HG03439 (cell line): ENCODE measurements at regions not wholly inside any gene's neighbourhood (a gene's known extent, or its start where the extent isn't known, plus 50 kb on each side); places are given as distances from the start of the nearest gene placed in this dataset.
A peak's percentile ranks its signal among the peaks of the same experiment; 100 is the strongest.

Experiments
- ATAC-seq: cut with Tn5 transposase; IDR thresholded peaks from one replicate; pipeline ENCODE4 v1.9.1; 2021; ENCODE audit warnings: mild to moderate bottlenecking, moderate library complexity; ENCODE audit not compliant: unreplicated experiment

DNA sequence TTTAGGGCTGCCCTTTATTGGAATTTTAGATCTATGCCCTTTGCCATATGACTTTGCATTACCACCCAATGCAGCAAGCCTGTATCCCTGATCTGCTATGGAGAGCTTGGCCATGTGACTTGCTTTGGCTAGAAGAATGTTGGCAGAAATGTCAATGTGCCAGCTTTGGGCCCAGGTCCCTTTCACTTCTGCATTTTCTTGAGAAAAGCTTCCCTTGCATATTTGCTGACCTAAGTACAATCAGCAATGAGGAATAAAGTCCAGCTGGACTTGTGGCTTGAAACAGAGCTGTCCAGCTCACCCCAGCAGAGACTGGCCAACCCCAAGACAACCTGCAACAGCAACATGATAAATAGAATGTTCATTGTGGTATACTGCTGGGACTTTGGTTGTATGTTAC lies 135.9 kb downstream of the PAH start:
- ATAC-seq = no peak

DNA sequence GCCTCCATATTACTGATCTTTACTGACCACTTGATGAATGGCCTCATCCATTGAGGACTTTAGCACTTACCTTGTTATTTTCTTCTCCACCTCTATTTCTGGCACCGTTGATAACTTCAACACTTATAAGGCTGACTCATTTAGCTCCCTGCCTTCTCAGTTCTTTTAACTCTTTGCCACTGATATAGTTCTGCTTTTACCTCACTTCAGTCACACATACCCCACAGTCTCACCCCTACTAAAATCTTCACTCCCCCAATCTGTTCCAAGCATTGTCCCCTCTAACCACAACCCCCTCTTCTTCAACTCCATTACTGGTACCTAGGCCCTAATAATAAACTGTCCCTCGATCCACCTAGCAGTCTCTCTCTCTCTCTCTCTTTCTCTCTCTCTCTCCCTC lies 141.0 kb downstream of the PAH start:
- no peak for ATAC-seq

DNA sequence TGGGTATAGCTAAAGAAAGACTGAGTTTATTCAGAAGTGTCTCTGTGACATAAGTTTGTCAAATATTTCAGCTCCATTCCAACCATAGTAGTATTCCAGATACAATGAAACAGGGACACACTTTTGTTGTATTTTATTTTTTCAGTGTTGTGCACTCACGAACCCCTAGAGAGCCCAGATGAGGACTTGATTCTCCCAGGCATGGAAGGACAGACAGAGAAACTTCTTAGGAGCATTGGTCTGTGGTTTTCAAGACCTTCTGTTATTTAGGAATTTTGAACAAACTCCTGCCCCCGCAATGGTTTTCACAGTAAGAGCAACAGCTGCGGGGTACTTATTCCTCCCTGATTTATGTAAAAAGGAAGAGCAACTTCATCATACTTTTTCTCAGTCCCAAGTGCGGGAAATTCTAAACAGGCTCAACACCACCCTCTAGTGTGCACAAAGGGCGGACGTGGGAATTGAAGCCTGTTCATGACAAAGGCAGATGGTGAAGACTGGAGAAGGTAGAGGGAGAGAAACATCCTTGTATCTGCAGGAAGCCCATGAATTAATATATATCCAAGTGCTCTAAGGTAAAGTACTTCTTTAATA lies 147.6 kb downstream of the PAH start:
- ATAC-seq = no peak

DNA sequence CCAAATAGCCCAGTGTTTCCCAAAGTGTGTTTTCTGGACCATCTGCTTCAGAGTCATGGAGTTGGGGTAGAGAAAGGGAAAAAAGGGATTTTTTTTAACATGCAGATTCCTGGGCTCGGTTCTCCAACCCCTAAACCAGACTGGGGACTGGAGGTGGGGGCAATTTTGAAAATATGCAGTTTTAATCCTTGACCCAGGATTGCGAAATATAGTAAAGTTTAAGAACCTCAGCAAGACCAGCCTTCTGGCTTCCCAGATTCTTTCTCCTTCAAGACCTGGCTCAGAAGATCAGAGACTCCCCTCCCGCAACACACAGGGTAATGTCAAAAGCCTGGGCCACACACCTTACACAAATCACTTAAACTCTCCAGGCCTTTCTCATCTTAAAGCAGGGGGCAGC lies 150.1 kb downstream of the PAH start:
- ATAC-seq = no peak

DNA sequence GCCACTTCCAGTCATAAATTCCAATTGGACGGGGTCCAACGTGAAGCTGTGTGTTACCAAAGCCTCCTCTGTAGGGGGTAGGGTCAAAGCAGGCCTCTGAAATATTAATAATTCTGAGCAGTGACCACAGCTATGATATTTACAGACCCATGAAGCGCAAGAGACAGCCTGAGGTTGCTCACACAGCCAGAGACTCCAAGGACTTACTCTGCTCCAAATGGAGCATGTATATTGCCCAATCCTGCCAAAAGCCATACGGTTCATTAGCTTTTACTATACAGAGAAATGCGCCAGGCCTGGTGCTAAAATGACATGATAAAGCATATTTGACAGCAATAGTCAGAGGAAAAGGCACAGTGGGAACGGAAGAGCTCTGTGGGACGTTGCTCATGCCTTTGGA lies 151.3 kb downstream of the PAH start:
- no peak for ATAC-seq

DNA sequence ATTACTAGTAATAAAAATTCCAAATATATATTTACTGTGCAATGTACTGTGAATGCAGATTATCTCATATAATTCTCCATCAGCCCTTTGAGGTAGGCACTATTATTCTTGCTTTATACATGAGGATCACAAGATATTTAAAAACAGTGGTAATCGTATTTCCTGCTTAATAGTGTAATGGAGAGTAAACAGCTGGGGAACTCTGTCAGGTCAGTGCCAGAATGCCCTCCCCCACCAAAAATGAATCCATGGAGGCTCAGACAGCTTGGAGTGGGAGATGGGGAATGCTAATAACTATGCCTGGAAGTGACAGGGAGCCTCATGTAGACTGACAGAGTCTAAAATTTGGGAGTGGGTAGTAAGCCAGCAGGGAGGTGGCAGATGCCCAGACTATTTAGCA lies 153.6 kb downstream of the PAH start:
- no peak for ATAC-seq

DNA sequence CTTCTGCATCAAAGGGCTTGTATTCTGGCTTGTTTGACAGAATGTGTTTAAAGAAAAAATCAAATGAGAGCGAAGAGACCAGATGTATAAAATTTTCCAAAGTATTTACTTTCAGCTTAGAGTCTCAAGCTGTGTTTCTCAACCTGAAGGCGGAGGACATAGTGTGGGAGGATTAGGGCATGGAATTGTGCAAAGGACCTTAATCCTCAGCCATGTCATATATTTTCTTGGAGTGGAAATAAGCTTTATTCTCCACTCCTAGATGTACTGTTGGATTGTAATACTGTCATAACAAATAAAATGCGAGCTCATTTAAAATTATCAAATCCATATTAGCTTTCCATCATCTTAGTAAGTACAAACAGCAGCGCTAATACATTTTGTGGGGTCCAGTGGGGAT lies 154.0 kb downstream of the PAH start:
- no peak for ATAC-seq

DNA sequence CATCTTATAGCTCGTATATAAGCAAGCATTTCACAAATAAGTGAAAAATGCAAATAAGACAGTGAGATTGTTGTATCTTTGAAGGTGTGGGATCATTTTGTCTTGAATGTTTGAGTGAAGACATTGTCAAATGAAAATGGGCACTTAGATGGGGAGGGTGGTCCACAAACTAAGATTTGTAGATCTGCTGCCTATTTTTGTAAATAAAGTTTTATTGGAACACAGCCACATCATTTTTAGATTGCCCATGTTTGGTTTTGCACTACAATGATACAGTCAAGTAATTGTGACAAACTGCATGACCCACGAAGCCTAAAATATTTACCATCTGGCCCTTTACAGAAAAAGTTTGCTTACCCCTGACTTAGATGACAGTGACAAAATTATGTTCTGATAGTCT lies 156.7 kb downstream of the PAH start:
- ATAC-seq = no peak

DNA sequence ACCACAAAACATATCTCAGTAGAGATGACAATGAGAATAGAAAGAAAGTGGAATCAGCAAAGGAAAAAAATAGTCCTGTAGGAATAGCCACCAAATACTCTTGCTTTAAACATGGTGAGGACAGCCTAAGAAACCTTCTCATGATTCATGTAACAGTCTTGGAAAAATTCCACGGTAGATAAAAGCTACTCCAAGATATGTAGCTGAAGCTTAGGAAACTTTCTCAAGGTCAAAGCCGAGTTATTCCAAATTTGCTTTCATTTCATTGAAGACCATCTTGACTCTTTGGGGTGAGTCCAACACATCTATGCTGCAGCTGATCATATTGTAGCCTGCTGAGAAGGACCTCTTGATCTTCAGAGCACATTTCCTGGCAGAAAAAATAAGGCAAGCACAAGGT lies 157.6 kb downstream of the PAH start:
- no peak for ATAC-seq

DNA sequence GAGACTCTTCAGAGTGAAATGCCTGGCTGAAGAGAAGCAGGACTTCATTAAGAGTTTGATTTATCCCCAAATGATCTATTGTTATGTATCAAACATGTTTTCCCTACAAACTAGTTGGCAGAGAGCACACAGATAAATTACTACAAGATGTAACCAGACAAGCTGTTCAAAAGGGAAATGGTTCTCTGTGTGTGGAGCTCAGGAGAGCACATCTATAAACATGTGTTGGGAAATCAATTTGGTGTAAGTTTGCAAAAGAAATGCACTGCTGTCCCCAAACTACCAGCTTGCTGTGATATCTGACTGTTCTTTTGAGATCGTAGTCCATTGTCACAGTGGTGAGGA lies 159.2 kb downstream of the PAH start:
- no peak for ATAC-seq

DNA sequence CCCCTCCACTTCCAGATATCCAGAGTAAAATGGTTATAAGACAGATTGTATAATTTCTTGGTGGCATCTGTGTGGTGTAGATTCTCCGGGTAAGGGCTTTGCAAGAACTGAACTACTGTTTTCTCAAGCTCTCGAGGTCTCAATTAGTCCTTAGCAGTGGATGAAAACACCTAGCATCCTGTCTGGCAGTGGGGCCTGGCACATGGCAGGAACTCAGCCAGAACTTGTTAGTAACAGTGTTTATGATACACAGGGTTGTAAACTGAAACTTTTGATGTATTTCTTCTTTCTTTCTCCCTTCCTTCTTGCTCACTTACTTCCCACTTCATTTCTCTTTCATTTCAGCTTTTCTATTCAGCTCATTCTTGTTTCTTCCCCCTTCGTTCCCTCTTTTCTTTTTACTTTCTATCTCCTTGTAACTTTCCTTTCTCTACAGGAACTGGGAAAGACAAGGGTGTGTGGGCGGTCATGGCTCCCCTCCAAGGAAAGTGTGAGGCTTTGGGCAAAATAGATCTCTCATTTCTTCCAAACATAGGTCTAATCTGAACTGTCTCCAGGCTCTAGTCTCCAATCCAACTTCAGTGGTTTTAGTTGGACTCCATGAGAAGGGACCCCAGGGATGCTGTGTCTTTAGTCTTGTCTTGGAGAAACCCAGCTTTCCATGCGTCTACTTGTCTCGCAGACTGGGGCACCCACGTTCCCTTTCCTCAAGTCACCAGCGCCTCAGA lies 159.7 kb downstream of the PAH start:
- ATAC-seq = no peak

DNA sequence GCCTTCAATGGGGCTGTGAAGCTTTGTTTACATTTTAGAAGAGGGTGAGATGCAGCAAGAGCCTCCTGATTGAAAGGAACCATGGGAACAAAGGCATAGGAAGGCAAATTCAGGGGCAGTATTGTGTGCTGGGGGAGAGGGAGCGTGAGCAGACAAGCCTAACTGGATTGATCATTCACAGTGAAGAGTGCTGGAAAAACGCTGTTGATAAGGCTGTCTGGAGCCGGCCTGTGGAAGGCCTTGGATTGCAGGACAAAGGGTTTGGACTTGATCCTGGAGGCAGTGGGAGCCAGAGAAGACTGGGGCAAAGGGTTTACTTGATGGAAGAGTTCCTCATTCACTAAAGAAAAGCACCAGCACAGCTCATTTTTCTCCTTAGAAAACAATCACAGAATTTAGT lies 160.5 kb downstream of the PAH start:
- no peak for ATAC-seq

DNA sequence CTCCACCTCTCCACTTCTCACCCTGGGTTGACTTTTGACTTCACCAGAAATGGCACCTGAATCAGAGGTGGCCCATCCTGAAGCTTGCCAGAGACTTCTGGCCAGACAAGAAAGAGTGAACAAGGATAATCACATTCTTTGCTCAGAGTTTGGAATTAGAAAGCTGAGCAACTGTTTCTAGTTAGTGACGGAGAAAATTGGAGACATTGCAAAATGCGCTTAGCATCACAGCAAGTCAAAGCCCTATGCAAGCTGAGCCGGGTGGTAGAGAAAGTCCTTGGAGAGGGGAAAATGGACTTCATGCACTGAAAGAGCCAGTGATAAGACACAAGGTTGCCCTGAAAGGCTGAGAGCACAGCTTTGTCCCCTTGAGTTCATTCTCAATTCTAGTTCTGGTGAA lies 161.8 kb downstream of the PAH start:
- ATAC-seq = no peak

DNA sequence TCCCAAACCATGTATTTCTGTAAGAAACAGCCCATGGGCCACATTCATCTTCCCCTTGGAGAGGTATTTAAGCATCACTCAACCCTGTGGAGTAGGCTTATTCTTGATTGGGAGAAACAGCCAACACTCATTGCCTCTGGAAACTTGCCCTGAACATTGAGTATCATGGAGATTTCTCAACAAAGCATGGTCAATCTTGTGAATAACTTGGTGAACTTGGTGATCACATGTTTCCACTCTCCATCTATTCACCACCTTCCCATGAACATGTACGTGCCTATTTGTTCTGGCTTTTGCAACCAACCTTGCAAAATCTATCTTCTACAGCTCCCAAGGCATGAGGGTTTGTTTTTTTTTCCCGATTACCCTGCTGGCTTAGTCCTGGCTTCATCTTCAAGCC lies 163.2 kb downstream of the PAH start:
- ATAC-seq = no peak

DNA sequence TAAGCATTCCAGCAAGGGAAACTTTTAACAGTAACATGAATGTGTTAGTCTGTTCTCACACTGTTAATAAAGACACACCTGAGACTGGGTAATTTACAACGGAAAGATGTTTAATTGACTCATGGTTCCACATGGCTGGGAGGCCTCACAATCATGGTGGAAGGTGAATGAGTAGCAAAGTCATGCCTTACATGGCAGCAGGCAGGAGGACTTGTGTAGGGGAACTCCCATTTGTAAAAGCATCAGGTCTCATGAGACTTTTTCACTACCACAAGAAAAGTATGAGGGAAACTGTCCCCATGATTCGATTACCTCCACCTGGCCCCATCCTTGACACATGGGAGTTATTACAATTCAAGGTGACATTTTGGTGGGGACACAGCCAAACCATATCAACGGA lies 168.3 kb downstream of the PAH start:
- no peak for ATAC-seq

DNA sequence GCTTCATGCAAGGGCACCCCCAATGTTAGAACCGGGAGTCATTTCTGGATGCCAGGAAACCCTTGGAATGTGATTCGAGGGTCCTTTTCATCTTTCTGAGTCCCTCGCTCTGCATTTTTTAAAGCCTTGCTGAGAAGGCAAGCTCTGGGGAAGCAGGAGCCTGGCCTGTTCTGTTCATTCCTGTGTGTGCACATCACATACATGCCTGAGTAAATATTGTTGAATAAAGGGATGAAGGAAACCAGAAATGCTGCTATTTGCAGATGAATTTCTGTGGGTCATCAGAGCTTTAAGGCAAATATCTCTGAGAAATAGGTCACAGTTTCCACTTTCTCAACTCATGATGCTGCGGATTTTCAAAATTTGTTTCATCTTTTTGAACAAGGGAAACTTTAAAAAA lies 170.1 kb downstream of the PAH start:
- ATAC-seq = no peak

DNA sequence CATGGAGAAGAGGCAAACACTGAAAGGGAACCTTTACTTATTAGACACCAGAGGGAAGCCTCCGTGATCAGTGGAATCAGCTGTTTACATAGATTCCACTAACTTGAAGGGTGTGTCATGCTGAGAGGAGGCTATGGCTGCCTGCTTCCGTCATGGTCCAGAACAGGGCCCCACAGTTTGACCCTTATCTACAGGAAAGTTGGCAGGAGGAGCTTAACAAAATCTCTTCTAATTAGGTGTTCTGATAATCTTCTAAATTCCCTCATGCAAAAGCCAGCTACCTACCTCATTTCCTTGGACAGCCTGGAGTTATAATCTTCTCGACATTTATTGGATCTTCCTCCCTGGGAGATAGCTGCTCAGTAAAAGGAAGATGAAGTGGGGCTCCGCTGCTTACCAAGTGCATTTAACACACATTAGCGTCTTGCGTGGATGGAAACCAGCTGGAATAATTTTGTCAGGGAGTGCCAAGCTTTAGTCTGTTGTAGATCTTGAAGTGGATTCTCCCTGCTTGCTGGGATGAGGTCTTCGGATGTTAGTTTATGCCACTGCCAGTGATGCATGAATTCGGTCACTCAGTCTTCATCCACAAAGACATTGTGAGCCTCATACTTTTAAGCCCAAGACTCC lies 171.0 kb downstream of the PAH start:
- no peak for ATAC-seq

DNA sequence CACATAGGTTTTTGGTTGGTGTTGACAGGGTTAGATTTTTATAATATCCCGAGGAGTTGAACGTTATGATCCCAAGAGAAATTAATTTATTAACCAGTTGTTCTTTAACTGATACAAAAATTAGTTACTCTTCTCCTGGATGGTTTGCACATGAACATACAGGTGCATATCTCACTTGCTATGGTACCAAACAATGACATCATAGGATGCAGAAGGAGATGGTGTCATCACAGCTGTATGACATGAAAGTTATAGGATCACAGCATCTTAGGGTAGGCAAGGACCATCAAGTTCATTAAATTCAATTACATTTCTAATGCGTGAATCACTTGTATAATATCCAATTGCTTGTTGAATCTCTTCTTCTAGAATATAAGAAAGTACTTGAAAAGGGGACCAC lies 175.8 kb downstream of the PAH start:
- no peak for ATAC-seq

DNA sequence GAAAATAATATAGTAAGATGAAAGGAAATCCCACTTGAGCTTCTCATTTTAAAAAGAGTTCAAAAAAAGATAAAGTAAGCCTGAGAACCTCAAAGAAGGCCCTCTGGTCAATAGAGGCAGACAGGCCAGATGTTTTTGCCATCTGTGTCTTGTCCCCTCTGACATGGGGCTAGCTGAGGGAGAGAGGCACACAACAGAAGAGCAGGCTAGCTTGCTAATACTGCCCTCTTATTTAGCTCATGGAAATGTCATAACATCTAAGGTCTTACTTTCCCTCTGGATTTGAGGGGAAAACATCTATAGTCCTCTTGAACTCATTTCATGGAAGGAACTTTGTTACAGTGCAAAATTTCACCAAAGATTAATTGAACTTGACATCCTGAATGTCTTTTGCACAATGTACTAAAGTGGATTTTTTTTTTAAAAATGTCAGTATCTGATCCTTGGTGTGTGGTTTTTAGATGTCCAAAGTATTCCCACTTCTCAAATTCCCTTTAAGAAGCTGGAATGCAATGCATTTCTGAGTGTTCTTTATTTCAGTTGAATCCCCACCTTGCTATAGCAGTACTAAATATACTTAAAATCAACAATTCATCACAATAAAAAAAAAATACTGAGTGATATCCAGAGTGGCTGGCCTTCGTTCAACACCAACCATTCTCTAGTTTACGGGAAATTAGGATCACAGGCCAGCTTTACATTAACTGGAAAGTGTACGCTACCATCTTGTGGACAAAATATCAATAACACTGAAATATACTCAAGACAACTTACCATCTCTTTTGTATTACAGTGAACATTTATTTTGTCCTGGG lies 176.7 kb downstream of the PAH start:
- ATAC-seq = no peak

DNA sequence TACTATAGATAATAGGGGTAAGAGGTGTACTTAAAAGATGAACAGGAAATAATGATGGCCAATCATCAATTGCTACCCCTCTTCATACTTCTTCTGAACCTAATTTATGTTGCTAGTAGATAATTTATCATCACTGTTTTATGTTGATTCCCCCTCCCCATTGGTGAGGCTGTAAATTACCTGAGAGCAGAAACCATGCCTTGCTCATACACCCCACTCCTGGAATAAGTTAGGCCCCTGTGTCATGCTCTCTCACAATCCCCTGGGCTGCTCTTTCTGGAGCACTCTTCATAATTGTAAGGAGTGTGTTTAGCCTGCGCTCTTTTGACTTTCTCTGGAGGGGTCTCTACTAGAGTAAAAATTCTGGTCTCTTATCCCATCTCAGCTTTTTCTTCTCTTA lies 180.7 kb downstream of the PAH start:
- no peak for ATAC-seq

DNA sequence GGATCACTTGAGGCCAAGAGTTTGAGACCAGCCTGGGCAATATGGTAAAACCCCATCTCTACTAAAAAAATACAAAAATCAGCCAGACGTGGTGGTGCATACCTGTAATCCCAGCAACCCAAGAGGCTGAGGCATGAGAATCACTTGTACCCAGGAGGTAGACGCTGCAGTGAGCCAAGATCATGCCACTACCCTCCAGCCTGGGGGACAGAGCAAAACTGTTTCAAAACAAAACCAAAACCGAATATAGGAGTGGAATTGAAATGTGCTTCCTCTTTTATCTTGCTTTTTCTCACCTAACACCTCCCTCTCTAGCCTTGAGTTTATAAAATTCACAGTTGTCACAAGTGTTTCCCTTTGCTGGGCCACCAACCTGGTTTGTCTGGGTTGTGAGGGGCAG lies 181.9 kb downstream of the PAH start:
- peak; percentile 88 for ATAC-seq

DNA sequence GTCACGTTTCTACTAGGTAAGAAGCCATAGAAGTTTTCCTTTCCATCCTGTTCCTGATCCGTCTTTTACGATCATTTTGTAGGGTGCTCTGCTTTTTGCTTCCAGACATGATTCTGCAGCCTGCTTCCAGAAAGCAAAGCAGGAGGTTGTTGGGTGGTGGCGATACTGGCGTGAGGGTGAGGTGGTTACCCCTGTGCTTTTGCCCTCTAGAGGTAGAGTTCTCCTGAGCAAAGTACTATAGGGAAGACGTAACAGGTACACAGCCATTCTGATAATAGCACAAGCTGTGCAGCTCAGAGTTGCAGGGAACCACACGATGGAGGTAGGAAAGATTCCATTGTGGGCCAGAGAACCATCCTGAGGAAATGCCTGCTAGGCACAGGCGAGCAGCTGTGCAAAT lies 186.0 kb downstream of the PAH start:
- no peak for ATAC-seq
